Activated CD4-positive, alpha-beta T cell treated with anti-CD3 and anti-CD28 coated beads, Interleukin-10, Interleukin-2, amounts not matched to agents 100 ng/mL and 50 ng/mL, durations not matched to agents 16 hours and 8 hours (primary cell): ENCODE measurements at regions not wholly inside any gene's neighbourhood (a gene's known extent, or its start where the extent isn't known, plus 50 kb on each side); places are given as distances from the start of the nearest gene placed in this dataset.
"Not testable (repeated sequence)": the region's sequence is repeated elsewhere in the genome, so short reads cannot be mapped to it uniquely, and the experiment has no call there.

Experiments used
- DNase-seq: peaks from one replicate; pipeline ENCODE4 v3.0.0-alpha.2; 2020

DNA sequence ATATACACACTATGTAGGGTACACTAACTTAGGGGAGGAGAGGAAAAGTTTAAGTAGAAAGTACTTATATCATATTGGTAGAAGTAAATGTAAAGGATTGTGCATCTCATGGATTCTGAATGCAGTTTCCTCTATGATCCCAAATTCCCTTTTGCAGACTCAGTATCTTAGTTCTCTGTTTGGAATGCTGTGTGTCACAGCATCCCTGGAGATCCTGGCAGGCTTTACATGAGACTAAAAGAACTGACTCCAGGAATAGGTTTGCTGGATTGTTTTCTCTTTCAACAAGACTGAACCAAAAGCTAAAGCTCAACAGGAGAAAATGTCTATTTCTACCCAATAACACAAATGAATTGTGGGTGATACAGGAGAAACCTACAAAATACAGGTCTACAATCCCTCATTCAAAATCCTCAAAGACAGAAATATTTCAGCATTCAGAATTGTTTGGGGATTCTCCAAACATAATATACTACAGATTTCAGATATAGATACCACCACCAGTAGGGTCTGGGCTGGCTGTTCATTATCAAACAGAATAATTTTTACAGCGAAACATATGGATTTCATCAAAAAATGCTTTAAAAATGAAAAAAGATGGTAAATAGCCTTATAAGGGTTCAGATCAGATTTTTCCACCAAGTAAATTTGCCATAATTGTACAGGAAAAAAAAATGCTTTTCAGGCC lies 324.7 kb upstream of the GRAMD2B start:
- DNase-seq, result no peak

DNA sequence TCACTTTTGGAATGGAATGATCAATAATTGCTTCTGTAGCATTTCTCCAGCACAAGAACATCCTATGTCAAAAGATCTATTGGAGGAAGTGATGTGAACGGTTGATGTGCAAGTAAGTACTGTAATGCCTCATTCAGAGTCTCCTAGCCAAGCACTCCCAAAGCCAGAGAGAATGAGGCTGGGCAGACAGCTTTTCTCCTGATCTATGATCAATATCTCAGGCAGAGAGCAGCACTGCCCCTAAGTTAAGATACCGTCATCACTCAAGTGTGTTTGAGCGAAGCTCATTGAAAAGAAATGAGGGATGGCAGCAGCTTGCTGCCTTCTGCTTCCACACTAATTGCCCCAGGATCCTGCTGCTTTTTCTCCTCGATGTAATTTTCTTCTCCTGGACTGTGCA lies 324.1 kb upstream of the GRAMD2B start:
- DNase-seq, result no peak

DNA sequence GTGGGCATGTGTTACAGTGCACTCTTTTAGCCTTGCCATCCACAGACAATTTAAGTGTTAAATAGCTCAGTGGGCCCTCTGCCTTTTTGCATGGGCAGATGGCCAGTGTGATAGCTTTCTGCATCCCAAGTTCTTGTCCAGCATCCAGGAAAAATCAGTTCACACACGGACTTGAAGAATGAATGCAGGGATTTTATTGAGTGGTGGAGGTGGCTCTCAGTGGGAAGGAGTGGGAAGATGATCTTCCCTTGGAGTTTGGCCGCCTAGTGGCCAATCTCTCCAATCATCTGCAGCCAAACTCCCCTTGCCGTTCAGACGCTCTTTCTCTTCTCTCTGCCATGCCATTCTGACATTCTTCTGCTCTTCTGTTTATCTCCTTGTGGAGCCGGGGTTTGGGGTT lies 322.4 kb upstream of the GRAMD2B start:
- no peak for DNase-seq

DNA sequence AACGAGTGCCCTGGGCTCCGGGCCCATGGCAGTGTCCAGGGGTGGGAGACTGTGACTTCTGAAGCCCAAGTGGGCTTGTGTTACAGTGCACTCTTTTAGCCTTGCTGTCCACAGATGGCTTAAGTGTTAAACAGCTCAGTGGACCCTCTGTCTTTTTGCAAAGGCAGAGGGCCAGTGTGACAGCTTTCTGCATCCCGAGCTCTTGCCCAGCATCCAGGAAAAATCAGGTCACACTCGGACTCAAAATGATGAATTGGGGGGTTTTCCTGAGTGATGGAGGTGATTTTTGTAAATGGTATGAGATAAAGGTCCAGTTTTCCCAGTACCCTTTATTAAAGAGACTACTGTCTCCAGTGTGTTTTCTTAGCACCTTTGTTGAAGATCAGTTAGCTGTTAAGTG lies 321.3 kb upstream of the GRAMD2B start:
- DNase-seq, result no peak

DNA sequence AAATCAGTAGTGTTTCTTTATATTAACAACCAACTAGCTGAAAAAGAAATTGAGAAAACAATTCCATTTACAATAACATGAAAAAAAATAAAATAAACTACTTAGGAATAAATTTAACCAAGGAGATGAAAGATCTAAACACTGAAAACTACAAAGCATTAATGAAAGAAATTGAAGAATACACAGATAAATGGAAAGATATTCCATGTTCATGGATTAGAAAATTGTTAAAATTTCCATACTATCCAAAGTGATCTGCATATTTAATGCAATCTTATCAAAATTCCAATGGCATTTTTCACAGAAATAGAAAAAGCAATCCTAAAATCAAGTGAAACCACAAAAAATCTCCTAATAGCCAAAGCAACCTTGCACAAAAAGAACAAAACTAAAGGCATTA lies 320.2 kb upstream of the GRAMD2B start:
- no peak for DNase-seq

DNA sequence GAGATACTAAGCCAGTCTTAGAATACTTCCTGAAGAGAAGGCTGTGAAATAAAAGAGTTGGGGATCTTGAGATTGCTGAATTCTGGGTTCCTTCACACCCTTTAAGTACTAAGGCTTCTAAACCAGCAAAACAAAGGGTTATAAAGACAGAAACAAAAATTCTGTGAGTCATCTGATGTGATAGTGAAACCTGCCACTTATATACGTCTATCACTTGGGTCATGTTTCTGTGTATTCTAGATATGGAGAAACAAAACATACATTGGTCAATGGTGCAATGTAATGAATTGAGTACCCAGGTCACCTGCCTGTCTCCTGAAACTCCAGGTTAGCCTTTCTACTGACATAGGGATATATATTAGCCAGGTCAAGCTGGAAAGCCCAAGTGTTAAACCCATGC lies 319.3 kb upstream of the GRAMD2B start:
- DNase-seq, result no peak

DNA sequence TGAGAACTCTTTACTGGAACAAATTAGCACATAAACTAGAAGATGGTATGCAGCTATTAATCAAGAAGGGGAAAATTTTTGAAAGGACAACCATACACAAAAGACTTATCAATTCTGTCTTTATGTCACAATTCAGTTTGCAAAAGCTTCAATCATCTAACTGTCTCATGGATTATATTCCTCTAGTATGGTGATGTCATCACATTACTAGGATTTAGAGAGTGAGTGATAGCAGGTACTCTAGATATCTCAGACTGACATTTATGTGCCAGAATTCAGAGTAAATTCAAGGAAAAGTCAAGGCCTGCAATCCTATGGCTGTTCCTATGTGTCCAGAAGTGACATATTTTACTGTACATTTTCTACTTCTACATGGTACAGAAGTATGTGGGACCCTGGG lies 318.9 kb upstream of the GRAMD2B start:
- no peak for DNase-seq

DNA sequence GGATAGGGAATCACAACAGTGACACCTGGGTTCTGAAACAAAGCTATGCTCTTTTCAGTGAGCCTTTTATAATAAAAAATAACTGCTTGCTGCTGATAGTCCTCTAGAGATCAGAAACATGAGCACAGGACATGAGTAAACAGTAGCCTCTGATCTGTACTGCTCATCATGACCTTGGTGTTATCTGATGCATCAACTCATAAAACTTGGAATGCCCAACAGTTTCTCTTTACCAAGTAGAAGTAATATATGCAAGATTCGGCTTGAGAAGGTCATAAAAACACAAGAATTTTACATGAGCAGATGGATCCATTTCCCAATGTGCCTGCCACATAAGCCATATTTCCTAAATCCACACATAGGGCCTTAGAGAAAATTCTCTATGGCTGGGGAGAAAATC lies 318.3 kb upstream of the GRAMD2B start:
- DNase-seq, result no peak

DNA sequence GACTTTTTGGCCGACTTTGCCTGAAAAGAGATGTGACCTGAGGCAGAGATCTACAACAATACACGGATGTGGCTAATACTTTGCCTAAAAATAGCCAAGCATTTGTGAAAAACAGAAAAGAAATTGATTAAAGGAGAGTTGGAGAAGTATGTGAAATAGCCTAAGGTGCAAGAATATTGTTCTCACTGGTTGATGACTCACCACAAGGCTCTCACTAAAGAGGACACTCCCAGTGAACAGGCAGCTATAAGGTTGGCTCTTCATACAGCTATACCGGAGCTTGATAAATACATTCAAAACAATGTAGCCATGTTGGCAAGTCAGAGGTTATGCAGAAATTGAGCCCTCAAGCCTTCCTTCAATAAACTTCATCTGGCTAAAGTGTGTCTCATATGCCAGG lies 317.2 kb upstream of the GRAMD2B start:
- DNase-seq, result no peak

DNA sequence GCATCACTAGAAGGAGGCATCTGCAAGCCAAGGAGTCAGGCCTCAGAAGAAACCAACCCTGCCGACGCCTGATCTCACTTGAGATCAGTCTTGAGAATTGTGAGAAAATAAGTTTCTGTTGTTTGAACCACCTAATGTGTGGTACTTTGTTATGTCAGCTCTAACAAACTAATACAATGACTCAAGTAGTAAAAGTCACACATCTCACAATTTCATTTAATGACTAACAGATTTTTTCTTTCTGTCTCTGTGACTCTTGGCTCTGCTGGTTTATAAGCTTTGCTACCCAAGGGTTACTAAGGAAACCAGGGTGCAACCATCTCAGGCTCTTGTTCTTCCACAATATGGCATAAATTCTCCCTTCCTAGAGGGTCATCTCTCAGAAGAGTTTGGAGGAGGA lies 315.8 kb upstream of the GRAMD2B start:
- DNase-seq, result no peak

DNA sequence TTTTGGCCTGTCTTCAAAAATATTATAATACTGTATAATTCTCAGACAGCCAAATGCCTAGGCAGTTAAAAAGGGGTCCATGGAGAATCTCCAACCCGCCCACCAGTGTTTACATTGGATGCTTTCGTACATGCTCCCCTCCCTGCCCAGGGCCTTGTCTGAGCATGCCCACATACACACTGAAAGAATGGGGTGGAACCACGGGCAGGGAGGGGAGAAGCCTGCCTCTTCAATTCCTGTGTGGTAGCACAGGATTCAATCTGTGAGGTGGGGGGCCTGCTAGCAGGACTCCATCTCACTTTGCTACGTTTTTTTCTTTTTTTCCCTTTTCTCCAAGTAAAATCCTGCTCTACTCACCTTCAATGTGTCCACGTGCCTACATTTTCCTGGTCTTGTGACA lies 314.7 kb upstream of the GRAMD2B start:
- no peak for DNase-seq

DNA sequence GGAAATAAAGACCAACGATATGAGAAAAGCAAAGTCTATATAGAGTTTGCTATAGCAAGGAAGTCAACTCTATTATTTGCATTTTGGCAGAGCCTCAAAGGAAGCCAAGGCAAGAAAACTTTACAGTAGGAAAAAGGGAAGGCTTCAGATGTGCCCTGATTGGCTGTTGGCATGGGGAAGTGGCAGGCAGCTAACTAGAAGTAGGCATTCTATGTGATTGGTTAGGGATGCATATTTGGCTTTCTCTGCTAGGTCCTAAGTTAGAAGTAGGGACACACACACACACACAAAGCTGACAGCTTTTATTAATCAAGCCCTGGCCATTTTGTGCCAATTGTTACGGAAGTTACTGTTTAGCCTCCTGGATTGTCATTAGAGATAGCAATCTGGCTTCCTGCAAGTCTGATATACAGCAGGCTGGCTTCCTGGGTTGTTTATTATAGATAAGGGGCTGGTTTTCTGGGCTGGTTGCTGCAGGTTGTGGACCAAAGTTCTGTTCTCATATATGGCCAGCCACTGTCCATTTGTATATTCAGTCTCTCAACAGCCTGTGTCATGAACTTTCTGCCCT lies 308.1 kb upstream of the GRAMD2B start:
- DNase-seq, result no peak

DNA sequence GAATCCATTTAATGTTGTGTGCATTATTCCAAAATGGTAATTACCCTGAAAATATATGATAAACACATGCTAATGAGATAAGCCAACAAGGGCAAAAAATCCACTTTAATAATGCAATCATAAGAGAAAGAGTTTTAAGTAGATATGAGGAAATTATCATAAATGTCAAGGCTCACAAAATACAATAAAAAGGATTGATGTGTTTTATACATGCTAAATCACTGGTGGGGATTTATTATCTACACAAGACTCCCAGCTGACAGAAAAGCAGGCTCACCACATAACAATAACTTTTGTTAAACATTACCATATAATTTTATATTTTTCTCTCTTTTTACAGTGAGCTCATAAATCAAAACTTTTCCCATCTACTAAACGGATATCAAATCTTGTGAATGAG lies 306.2 kb upstream of the GRAMD2B start:
- DNase-seq, result no peak

DNA sequence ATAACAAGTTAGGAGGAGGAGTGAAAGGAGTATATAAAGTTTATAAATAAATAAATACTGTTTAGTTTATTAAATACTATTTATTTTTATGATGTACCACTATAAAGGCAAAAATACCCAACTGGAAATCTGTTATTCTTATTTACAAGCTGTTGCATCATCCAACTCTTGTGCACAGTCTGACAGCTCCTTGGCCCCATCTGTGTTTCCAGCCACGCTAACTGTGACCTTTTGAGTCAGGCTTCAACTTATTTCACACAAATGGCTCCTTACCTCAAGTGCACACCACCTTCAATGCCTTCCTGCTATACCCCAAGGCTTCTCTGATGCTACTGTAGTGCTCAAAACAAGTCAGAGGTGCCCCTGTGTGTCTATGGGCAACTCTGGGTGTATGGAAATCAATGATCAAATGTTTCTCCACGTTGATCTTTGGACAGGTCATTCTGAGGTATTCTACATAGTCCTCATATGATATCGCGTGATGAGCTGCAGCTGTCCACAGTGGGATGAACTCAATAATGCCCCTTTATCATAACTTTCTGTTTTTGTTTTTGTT lies 303.2 kb upstream of the GRAMD2B start:
- DNase-seq, result peak; percentile 1

DNA sequence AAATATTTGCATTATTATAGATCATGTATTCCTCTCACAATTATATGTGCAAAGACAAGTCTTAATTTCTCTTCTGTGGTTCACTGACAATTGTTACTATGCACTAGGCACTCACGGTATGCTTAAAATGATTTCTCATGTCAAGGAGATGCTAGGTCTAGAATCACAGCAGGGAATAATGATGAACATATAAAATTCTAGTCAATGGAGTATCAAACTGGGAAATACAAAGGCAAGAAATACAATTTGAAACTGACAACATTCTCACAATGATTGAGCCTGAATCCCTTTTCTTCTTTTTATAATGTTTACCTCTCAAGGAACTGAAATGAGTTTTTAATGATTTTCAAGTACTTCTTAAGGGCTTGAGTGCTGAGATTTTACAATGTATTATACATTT lies 302.3 kb upstream of the GRAMD2B start:
- no peak for DNase-seq

DNA sequence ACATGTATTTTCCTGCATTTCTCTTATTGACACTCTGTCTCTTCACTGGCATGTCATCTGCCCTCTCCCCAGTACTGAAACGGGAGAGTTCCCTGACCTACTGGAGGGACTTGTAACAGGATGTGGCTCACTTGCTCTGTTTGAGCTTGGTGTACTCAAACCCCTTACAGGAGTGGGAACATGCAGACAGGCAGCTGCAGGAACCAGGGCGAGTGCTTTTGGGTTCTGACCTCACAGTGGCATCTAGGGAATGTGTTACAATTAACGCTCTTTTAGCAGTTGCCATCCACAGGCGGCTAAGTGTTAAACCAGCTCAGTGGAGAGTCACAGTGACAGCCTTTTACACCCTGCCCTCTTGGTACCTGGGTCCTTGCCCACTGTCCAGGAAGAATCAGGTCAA lies 300.3 kb upstream of the GRAMD2B start:
- DNase-seq, result no peak

DNA sequence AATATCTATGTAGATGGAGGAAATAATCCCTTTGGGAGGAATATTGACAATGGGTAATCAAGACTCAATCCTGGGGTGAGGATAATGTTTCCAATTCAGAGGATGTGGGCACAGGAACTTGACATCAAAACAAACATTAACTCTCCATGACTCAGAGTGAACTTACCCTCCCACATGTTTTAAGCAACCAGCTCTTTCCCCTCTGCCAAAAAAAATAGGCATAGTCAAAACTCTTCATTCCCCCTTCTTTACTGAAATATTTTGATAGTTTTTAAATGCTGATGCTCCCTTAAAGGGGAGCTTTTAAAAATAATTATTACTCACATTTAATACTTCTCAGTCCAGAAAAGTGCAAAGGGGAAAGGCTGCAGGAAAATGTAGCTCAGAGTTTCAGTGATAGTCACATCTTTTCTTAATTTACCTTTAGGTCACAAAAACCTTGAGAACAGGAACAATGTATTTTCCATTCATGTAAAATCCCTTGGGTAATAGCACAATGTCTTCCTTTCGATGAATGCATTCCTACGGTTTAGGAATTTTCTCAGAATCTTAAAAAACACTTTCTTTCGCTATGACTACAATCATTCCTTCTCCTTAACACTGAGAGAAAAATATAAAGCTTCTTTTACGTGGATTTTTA lies 298.4 kb upstream of the GRAMD2B start:
- DNase-seq, result no peak

DNA sequence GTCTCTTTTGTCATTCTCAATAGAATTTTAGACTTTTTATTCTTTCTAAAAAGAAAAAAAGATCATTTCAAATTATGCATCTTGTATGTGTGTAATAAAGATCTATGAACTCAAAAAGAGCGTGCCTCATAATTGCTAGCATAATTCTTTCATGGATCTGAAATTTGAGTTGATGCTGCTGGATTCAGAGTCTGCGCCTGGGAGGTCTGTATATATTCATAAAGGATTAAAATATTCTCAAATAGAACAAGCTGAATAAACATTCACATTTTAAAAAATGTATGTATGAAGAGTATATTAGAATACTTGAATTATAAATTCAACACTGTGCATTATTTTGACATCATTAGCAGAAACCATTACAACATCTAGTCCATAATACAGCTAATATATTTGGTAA lies 297.8 kb upstream of the GRAMD2B start:
- no peak for DNase-seq

DNA sequence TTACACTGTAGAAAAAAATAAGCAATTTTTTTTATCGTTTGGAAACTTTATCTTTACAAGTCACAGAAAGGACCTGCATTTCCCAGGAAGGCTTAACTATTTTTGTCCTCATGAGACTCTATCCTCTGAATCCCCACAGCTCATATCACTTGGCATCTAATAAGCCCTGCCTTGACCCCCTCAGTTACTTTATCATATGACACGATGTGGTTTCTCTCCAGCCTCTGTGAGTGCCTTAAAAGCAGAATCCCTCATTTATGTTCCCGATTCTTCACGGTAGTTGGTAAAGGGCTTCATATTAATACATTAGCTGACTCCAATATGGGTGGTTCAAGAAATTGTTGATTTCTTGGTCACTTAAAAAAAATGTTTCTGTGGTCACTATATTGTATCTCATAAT lies 296.6 kb upstream of the GRAMD2B start:
- DNase-seq, result no peak

DNA sequence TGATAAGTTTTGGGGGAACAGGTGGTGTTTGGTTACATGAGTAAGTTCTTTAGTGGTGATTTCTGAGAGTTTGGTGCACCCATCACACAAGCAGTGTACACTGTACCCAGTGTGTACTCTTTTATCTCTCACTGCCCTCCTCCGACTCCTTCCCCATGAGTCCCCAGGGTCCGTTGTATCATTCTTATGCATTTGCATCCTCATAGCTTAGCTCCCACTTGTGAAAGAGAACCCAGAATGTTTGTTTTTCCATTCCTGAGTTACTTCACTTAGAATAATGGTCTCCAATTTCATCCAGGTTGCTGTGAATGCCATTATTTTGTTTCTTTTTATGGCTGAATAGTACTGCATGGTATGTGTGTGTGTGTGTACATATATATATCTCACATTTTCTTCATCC lies 295.8 kb upstream of the GRAMD2B start:
- not testable (repeated sequence) for DNase-seq

DNA sequence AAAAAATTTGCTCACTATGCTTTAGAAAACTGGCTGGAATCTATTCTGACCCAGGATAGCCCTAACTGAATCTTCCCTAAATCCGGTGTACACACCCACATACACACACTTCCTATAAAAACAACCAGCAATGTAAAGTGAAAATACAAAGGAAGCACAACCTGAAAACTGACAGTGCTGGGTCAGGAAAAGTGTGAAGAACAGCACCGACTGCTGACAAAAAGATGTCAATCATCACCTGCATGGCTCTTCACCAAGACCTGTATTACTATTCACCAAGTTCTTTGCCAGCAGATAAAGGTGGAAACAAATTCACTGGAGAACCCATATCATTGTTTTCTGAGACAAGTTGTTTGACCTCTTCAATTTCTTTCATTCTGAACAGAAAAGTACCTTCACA lies 293.8 kb upstream of the GRAMD2B start:
- DNase-seq, result no peak

DNA sequence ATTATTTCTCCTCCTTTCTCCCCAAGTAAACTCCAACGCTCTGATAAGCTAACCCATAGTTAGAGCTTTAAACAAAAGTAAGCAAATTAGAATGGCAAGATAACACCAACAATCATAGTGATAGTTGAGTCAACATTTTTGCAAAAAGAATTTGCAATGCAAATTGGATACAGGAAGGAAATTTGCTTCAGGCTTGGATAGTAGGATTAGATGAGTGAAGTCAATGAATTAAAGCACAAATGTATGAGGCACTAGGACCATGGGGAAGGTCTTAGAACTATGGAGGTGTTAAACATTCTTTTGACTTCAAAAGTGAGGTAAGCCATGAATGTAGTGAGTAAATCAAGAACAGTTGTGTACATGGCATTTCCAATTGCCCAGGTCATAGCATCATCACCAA lies 289.8 kb upstream of the GRAMD2B start:
- no peak for DNase-seq

DNA sequence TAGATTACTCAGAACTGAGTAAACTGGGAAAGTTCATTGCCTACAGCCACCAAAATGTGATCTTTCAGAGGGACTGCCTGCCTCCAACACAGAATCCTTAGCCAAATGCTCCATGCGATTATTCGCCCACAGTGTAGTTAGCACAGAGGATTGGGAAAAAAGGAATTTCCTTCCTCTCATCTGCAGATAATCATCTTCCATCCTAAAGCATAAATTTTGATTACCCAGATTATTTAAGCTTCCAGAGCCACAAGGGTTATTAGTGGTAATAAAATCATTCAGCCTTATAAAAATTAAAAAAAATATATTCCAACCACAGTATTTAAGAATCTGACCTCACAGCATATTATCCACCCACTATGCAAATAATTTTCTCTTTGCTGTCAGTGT lies 285.3 kb upstream of the GRAMD2B start:
- no peak for DNase-seq

DNA sequence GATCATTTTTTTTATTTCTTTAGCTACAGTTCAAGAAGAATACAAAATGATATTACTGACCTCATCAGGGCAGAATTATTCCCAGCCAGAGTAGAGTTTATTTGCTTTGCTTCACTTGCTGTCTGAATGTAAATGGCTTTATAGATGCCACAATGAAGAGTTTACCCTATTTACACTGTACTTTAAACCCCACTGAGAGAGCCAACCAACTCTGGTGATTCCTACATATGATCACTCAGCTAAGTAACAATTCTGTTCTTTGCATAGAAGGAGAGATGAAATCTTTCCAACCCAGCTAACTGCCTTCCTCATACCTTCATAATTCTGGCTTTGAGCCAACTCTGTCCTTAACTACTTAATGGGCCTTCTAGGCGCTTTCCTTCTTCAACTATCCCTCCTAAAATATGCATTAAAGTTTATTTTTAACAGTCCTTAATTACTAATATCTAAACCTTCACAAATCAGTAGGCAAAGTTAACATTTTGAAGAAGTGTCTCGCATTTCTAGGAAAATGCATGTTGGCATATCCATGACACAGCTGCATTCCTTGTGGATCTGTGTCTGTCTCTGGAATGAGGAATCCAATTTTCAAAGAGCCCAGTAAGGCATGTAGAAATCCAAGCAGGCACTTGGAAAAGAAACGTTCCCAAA lies 284.8 kb upstream of the GRAMD2B start:
- DNase-seq, result no peak
